IPS-15b (cell line): ENCODE measurements at regions not wholly inside any gene's neighbourhood (a gene's known extent, or its start where the extent isn't known, plus 50 kb on each side); places are given as distances from the start of the nearest gene placed in this dataset.
"Not testable (repeated sequence)": the region's sequence is repeated elsewhere in the genome, so short reads cannot be mapped to it uniquely, and the experiment has no call there.

Experiments
- H3K27me3 ChIP-seq: one replicate; pipeline ENCODE4 v1.6.1; 2013; ENCODE audit warnings: low read length; ENCODE audit not compliant: control insufficient read depth, insufficient read depth
- H3K36me3 ChIP-seq: one replicate; pipeline ENCODE4 v1.6.1; 2013; ENCODE audit warnings: low read length; ENCODE audit not compliant: control insufficient read depth, insufficient read depth
- H3K4me1 ChIP-seq: one replicate; pipeline ENCODE4 v1.6.1; 2013; ENCODE audit warnings: mild to moderate bottlenecking, low read length; ENCODE audit not compliant: control insufficient read depth, insufficient read depth
- H3K4me3 ChIP-seq: one replicate; pipeline ENCODE4 v1.5.1; 2013; ENCODE audit warnings: low read depth, low read length
- H3K9ac ChIP-seq: one replicate; pipeline ENCODE4 v1.6.1; 2013; ENCODE audit warnings: low read depth, mild to moderate bottlenecking, low read length
- H3K9me3 ChIP-seq: one replicate; pipeline ENCODE4 v1.6.1; 2013; ENCODE audit warnings: mild to moderate bottlenecking, low read length; ENCODE audit not compliant: control insufficient read depth, insufficient read depth

DNA sequence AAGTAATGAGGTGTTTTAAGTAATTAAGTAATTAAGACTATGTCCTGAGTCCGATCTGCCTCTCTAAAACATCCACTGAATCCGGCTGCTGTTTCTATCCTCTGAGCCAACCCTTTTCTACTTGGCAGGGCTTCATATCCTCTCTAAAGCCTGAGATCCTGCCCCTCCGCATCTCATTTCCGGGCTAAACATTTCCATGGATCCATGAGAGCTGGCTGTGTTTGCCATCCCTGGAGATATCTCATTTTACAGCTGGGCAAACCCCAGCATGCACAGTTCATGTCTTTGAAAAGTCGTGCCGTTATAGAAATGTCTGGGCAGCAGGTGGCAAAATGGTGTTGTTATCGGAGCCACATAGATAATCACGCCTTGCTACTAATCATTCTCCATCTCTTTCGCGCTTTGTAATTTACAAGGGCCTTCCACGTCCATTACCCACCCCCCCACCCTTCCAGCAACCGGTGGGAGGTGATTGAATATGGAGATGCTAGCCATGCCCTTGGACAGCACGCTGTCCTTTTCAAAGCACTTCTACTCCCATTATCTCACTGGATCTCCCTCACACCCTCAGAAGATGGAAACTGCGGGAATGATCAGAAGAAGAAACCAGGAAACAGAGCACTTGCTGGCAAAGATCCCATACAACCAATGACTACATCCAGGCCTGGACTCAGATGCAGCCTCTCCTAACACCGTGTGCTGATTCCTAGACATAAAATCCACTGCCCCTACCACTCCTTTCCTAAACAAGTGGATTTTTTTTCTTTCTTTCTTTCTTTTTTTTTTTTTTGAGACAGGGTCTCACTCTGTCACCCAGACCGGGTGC lies 1189.2 kb downstream of the TYW1 start:
- H3K27me3 ChIP-seq = no peaks in the 10 kb centered on the region
- no peak overlapping the region for H3K4me3 ChIP-seq
- H3K9me3 ChIP-seq = no peaks in the 10 kb centered on the region
- no peaks in the 10 kb centered on the region for H3K4me1 ChIP-seq
- H3K9ac ChIP-seq = no peak overlapping the region
- H3K36me3 ChIP-seq = no peaks in the 10 kb centered on the region

DNA sequence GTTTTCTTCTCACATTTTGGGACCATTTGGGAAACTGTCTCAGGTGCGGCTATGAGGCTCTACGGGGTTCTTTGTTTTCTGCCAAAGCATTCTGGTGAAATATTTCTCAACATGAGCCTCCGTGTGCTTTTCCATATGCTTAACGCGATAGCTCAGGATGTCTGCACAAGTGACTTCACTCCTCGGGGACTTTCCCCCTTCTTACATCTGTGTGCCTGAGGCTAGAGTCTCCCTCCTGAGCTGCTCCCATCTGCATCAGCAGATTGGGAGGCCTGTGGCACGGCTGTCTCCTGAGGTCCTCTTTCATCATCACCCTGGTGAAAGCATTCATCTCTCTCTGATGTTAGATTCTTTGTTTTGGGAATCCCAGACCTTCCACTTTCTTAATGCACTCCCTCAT lies 1190.9 kb downstream of the TYW1 start:
- Histone ChIP-seq H3K36me3 (no peaks in the 10 kb centered on the region), H3K27me3 (no peaks in the 10 kb centered on the region), H3K9ac (no peak overlapping the region), H3K4me1 (no peaks in the 10 kb centered on the region), H3K9me3 (no peaks in the 10 kb centered on the region), H3K4me3 (no peak overlapping the region)

DNA sequence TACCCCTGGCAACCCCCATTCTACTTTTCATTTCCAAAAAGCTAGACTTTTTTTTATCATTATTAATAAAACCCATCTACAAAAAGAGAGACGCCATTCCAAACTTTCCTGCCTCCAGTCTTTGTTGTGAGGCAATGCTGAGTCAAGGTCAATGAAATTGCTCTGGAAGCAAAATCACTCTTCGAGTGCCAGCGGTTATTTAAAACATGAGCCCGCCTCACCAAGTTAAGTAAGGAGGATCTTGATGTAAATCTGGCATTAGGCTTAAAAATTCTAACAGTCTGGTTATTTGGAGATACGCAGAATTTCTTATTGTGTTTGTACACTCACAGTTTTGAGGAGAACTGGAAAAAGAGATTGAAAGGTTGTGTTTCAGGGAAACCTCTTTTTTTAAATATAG lies 1196.3 kb downstream of the TYW1 start:
- H3K9me3 ChIP-seq = no peaks in the 10 kb centered on the region
- no peaks in the 10 kb centered on the region for H3K27me3 ChIP-seq
- H3K4me1 ChIP-seq = peaks cover 5% of the 10 kb centered on the region
- no peak overlapping the region for H3K9ac ChIP-seq
- H3K36me3 ChIP-seq = no peaks in the 10 kb centered on the region
- no peak overlapping the region for H3K4me3 ChIP-seq

DNA sequence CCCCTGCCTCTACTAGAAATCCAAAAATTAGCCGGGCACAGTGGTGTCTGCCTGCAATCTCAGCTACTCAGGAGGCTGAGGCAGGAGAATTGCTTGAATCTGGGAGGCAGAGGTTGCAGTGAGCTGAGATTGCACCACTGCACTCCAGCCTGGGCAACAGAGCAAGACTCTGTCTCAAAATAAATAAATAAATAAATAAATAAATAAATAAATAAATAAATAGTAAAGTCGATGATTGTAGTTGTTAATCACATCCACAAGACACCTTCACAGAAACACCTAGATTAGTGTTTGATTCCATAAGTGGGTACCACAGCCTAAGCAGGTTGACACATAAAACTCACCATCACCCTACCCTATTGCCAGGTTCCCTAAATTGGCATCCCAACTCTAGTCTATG lies 1199.0 kb downstream of the TYW1 start:
- not testable (repeated sequence) for H3K4me3 ChIP-seq, H3K9ac ChIP-seq, H3K27me3 ChIP-seq, H3K9me3 ChIP-seq, H3K36me3 ChIP-seq, H3K4me1 ChIP-seq

DNA sequence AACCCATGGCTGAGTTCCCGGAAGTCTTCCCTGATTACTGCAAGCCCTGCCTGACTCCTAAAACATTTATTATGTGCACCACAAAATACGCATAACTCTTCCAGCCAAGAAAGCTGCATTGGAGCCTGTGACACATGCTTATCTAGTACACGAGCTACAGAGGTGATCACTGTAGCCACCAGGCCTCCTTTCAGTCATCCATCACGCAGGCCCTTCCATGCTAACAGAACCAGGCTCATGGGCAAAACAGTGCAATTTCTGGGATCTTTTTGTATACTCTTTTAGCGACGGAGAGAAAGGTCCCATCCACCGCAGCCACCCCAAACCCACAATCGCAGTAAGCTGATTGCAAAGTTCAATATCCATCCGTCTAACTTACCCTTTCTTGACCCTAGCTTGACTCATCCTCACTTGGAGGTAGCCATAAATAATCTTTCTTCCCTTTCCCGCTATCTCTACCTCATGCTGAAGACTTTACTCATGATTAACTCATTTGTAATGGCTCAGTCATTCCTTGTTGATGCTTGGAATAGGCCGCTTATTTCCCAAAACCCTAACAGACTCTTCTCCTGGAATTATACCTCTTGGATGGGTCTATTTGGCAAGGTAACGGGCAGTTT lies 1203.5 kb downstream of the TYW1 start:
- Histone ChIP-seq H3K9ac (no peak overlapping the region), H3K4me3 (no peak overlapping the region), H3K9me3 (no peaks in the 10 kb centered on the region), H3K27me3 (no peaks in the 10 kb centered on the region), H3K4me1 (no peaks in the 10 kb centered on the region), H3K36me3 (no peaks in the 10 kb centered on the region)

DNA sequence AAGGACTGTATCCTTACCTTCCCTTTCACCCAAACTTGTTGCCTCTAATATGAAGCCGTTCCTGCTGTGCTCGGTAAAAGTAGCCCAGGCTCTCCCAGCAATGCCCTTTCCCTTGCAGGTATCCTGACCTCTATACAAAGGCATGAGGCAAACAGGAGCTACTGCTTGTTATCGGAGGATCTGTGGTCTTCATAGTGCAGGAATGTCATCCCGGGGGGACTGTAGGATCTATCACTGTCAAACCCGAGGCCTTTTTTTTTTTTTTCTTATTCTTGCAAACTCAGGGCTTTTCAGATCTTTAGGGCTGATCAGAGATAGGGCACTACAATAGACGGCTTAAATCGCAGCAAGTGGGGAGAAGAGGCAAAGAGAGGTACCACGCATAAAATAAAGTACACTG lies 1206.6 kb downstream of the TYW1 start:
- Histone ChIP-seq H3K36me3 (no peaks in the 10 kb centered on the region), H3K4me1 (no peaks in the 10 kb centered on the region), H3K9me3 (no peaks in the 10 kb centered on the region), H3K9ac (no peak overlapping the region), H3K4me3 (no peak overlapping the region), H3K27me3 (no peaks in the 10 kb centered on the region)

DNA sequence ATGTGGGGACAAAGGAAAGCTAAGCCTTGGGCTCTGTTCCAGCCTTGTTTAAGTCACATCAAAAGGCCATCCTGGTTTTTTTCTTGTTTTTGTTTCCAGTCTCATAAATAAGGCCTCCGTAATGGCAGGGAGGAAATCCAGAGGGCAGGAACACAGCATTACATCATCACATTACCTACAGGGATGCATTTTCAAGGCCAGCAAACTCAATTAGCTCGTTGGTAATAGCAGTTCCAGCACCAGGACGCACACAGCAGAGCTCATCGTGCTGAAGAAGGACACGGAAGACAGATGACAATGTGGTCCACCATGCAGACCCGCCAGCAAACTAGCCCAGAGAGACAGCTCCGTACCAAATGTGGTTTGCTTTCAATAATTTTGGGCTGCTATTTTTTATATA lies 1209.2 kb downstream of the TYW1 start:
- no peaks in the 10 kb centered on the region for H3K36me3 ChIP-seq
- H3K4me1 ChIP-seq = no peaks in the 10 kb centered on the region
- no peak overlapping the region for H3K9ac ChIP-seq
- no peaks in the 10 kb centered on the region for H3K27me3 ChIP-seq
- no peaks in the 10 kb centered on the region for H3K9me3 ChIP-seq
- no peak overlapping the region for H3K4me3 ChIP-seq

DNA sequence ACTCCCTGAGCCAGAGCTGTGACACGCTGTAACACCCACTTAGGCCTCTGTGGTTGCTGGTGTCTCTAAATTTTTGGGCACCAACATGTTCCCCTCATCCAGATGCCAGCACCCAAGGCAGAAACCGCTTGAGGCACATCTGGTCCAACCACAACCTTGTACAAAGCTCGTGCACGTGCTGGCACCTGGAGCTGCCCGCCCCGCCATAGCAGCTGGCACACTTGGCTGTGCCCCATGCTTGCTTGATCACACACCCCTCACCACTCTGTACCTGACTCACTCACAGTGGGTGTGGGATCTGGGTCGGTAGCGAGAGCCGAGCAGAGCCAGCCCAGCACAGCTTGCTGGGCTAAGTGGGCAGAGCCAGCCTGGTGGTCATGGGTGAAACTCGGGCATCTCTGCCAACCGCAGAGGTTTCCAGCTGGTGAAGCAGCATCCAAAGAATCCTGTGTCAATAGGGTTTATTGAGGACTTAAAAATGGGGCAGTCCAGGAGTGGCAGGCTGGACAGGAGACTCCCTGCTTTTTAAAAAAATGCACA lies 1210.4 kb downstream of the TYW1 start:
- no peaks in the 10 kb centered on the region for H3K9me3 ChIP-seq
- H3K4me3 ChIP-seq = no peak overlapping the region
- no peaks in the 10 kb centered on the region for H3K4me1 ChIP-seq

DNA sequence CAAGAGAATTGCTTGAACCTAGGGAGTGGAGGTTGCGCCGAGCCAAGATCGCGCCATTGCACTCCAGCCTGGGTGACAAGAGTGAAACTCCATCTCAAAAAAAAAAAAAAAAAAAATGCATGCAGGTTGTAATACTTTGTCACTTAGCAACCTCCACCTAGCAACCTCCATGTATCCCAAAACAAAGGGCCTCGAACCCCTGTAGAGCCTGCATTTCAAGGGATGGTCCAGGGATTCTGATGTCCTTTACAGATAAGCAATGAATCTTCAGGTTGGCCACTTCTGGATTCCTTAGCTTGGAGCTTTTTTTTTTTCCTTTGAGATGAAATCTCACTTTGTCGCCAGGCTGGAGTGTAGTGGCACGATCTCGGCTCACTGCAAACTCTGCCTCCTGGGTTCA lies 1211.0 kb downstream of the TYW1 start:
- Histone ChIP-seq H3K4me1 (no peaks in the 10 kb centered on the region), H3K9ac (no peak overlapping the region)

More for the DNA sequence above, 1210.4 kb downstream of the TYW1 start:
- Histone ChIP-seq H3K9ac (no peak overlapping the region), H3K27me3 (no peaks in the 10 kb centered on the region), H3K36me3 (no peaks in the 10 kb centered on the region)

DNA sequence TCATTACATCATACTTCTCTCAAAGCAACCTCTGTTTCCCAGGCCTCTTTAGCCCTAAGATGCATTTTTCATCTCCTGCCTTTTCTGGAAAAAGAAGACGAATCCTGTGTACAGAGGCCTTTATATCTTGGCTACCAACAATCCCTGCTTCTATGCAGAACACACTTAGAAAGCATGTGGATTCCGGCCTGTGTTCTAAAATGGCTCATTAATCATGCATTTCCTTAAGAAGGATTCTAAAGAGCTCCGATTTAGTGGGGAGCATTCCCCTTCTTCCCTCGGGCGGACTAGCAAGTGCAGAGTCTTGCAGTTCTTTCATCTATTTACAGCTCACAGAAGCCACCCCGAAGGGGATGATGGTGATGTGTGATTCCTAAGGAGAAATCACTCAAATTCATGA lies 1212.9 kb downstream of the TYW1 start:
- Histone ChIP-seq H3K36me3 (no peaks in the 10 kb centered on the region), H3K4me1 (no peaks in the 10 kb centered on the region), H3K4me3 (no peak overlapping the region), H3K27me3 (no peaks in the 10 kb centered on the region), H3K9me3 (no peaks in the 10 kb centered on the region), H3K9ac (no peak overlapping the region)

More for the DNA sequence above, 1211.0 kb downstream of the TYW1 start:
- Histone ChIP-seq H3K4me3 (no peak overlapping the region), H3K9me3 (no peaks in the 10 kb centered on the region), H3K27me3 (no peaks in the 10 kb centered on the region), H3K36me3 (no peaks in the 10 kb centered on the region)

DNA sequence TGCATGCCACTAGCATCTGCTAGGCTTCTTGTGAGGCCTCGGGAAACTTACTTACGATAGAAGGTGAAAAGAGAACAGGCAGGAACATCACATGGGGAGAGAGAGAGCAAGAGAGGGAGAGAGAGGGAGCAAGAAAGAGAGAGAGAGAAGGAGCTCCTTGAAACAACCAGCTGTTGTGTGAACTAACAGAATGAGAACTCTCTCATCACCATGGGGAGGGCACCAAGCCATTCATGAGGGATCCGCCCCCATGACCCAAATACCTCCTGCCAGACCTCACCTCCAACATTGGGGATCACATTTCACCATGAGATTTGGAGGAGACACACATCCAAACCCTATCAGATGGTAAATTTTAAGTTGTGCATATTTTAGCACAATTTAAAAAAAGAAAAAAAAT lies 1217.2 kb downstream of the TYW1 start:
- H3K9ac ChIP-seq = no peak overlapping the region
- no peaks in the 10 kb centered on the region for H3K4me1 ChIP-seq
- no peaks in the 10 kb centered on the region for H3K9me3 ChIP-seq
- H3K27me3 ChIP-seq = no peaks in the 10 kb centered on the region
- no peak overlapping the region for H3K4me3 ChIP-seq
- H3K36me3 ChIP-seq = no peaks in the 10 kb centered on the region

GRCh38 chr7:68216051-68216450 lies 1219.4 kb downstream of the TYW1 start:
- Histone ChIP-seq H3K4me1 (no peaks in the 10 kb centered on the region), H3K4me3 (no peak overlapping the region), H3K9me3 (no peaks in the 10 kb centered on the region), H3K9ac (no peak overlapping the region), H3K27me3 (no peaks in the 10 kb centered on the region), H3K36me3 (no peaks in the 10 kb centered on the region)
